Right renal cortex interstitium (tissue), 3 donors: ENCODE measurements at regions not wholly inside any gene's neighbourhood (a gene's known extent, or its start where the extent isn't known, plus 50 kb on each side); places are given as distances from the start of the nearest gene placed in this dataset.
"Not testable (repeated sequence)": the region's sequence is repeated elsewhere in the genome, so short reads cannot be mapped to it uniquely, and the experiment has no call there.

Experiments used
- DNase-seq, 3 donors: peaks; one replicate each; pipeline ENCODE4 v3.0.0-alpha.2; 2013; ENCODE audit warnings: low read depth in 3 of 3, low spot score in 2 of 3

- no peak for DNase-seq
Observed at GRCh38 chr3:159501029-159501428, 487.6 kb upstream of the IL12A start.

GRCh38 chr3:159502986-159503385 is 485.6 kb upstream of the IL12A start:
- no peak for DNase-seq

GRCh38 chr3:159510988-159511387 is 477.6 kb upstream of the IL12A start:
- not testable (repeated sequence) for DNase-seq

- no peak for DNase-seq
Observed at GRCh38 chr3:159513444-159513843, 475.2 kb upstream of the IL12A start.

GRCh38 chr3:159513867-159514380 is 474.7 kb upstream of the IL12A start:
- no peak for DNase-seq

- no peak for DNase-seq
Observed at GRCh38 chr3:159517105-159517504, 471.5 kb upstream of the IL12A start.

GRCh38 chr3:159520638-159521037 is 468.0 kb upstream of the IL12A start:
- no peak for DNase-seq

GRCh38 chr3:159522276-159522675 is 466.4 kb upstream of the IL12A start:
- DNase-seq = no peak

GRCh38 chr3:159528251-159528895 is 460.3 kb upstream of the IL12A start:
- DNase-seq = no peak

- DNase-seq = no peak
Observed at GRCh38 chr3:159532577-159532976, 456.1 kb upstream of the IL12A start.

GRCh38 chr3:159534496-159534895 is 454.1 kb upstream of the IL12A start:
- DNase-seq = no peak

- peak in 1 of 3 donors; percentile 18 for DNase-seq
Observed at GRCh38 chr3:159536876-159537275, 451.8 kb upstream of the IL12A start.

GRCh38 chr3:159538507-159538906 is 450.1 kb upstream of the IL12A start:
- no peak for DNase-seq

- no peak for DNase-seq
Observed at GRCh38 chr3:159540882-159541495, 447.6 kb upstream of the IL12A start.

- DNase-seq = no peak
Observed at GRCh38 chr3:159548675-159549335, 439.8 kb upstream of the IL12A start.

GRCh38 chr3:159555205-159555604 is 433.4 kb upstream of the IL12A start:
- no peak for DNase-seq

GRCh38 chr3:159559771-159560170 is 428.9 kb upstream of the IL12A start:
- no peak for DNase-seq

- DNase-seq = no peak
Observed at GRCh38 chr3:159560214-159560979, 428.2 kb upstream of the IL12A start.

- no peak for DNase-seq
Observed at GRCh38 chr3:159565313-159565712, 423.3 kb upstream of the IL12A start.

GRCh38 chr3:159583662-159584061 is 405.0 kb upstream of the IL12A start:
- DNase-seq = no peak

- DNase-seq = no peak
Observed at GRCh38 chr3:159584421-159584820, 404.2 kb upstream of the IL12A start.
